GM12864 (cell line): ENCODE measurements at regions not wholly inside any gene's neighbourhood (a gene's known extent, or its start where the extent isn't known, plus 50 kb on each side); places are given as distances from the start of the nearest gene placed in this dataset.
A peak's percentile ranks its signal among the peaks of the same experiment; 100 is the strongest.

ENCODE experiments used
- DNase-seq: peaks from one replicate; pipeline ENCODE4 v3.0.0-alpha.2; 2011; ENCODE audit warnings: low read depth
- H3K4me3 ChIP-seq: 2 replicates; pipeline ENCODE4 v1.5.1; 2011; ENCODE audit warnings: mild to moderate bottlenecking, low read depth, low read length, control low read depth
- CTCF ChIP-seq: IDR thresholded peaks from 2 replicates; pipeline ENCODE4 v1.5.1; 2011; ENCODE audit warnings: low read depth, mild to moderate bottlenecking, moderate library complexity, low read length, control low read depth, inconsistent platforms; ENCODE audit errors: missing control alignments

GRCh38 chr2:14536976-14537375 lies 95.5 kb upstream of the LRATD1 start:
- TF ChIP-seq CTCF: no peak
- DNase-seq: no peak
- no peak overlapping the region for H3K4me3 ChIP-seq

DNA sequence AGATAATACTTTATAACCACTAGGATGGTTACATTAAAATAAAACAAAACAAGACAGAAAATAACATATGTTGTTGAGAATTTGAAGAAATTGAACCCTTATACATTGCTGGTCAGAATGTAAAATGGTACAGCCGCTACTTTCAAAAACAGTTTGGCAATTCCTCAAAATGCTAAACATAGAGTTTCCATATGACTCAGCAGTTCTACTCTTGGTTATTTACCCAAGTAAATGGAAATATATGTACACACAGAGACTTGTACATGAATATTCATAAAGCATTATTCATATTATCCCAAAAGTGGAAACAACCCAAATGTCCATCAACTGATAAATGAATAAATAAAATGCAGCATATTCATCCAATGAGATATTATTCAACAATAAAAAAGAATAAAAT lies 92.5 kb upstream of the LRATD1 start:
- no peak for TF ChIP-seq CTCF
- DNase-seq: peak; percentile 7
- no peak overlapping the region for H3K4me3 ChIP-seq

DNA sequence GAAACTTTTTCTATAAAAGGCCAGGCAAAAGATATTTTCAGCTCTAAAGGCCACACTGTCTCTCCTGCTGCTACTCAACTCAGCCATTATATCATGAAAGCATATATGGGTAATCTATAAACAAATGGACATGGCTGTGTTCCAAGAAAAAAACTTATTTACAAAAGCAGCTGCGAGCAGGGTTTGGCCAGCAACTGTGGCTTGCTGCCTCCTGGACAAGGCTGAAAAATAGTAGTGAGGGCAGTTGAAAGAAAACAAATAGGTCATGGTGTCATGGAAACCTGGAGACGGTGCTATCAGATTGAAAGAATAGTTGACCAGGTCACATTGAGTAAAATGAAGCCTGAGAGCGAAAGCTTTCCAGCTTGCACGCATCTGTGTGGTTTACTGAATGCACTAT lies 89.2 kb upstream of the LRATD1 start:
- TF ChIP-seq CTCF: no peak
- no peak for DNase-seq
- no peak overlapping the region for H3K4me3 ChIP-seq

GRCh38 chr2:14544247-14544646 lies 88.3 kb upstream of the LRATD1 start:
- H3K4me3 ChIP-seq: no peak overlapping the region
- DNase-seq: peak; percentile 2
- TF ChIP-seq CTCF: no peak

DNA sequence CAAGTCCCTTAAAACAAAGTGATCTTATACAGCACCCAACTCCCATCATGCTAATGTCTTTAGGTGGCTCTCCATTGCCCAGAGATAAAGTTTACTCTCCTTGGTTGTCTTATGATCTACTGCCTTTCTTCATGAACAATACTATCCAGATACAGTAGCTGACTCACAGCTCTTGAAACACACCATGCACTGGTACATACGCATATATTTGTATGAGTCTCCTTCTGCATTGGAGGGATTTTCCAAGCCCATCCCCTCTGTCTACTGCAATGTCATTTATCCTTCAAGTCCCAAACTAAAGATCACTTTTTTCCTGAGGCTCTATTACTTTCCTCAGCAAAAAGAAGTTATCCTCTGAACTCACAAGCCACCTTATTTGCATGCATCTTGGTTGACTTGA lies 84.7 kb upstream of the LRATD1 start:
- no peak overlapping the region for H3K4me3 ChIP-seq
- no peak for TF ChIP-seq CTCF
- no peak for DNase-seq

DNA sequence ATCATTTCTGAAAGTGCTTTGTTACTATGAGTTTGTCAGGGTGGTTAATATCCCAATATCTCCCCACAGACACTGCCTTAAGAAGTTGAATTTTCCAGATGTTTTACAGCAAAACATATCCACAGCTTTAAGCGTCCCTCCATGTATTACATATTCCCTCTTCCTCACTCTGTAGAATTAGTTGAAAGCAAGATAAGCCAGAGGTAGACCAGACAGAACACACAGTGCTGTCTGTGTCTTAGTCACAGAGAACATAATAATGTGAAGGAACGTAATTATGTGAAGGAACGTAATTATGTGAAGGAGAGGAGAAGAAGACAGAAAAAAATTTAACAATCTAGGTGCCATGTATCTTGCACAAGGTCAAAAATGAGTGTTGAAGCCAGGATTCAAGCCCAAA lies 81.9 kb upstream of the LRATD1 start:
- DNase-seq: no peak
- H3K4me3 ChIP-seq: no peak overlapping the region
- no peak for TF ChIP-seq CTCF

- no peak overlapping the region for H3K4me3 ChIP-seq
- DNase-seq: no peak
- TF ChIP-seq CTCF: no peak
Measured at GRCh38 chr2:14551069-14551468, 81.4 kb upstream of the LRATD1 start.
